HG02870 (cell line): ENCODE measurements at regions not wholly inside any gene's neighbourhood (a gene's known extent, or its start where the extent isn't known, plus 50 kb on each side); places are given as distances from the start of the nearest gene placed in this dataset.

Source experiments
- ATAC-seq: cut with Tn5 transposase; IDR thresholded peaks from one replicate; pipeline ENCODE4 v1.9.1; 2021; ENCODE audit warnings: mild to moderate bottlenecking, moderate library complexity; ENCODE audit not compliant: unreplicated experiment

GRCh38 chr12:89257340-89257739 lies 95.0 kb downstream of the DUSP6 start:
- ATAC-seq: no peak

GRCh38 chr12:89256060-89256459 lies 96.2 kb downstream of the DUSP6 start:
- no peak for ATAC-seq

GRCh38 chr12:89253488-89253887 lies 98.8 kb downstream of the DUSP6 start:
- ATAC-seq: no peak

GRCh38 chr12:89252284-89252683 lies 100.0 kb downstream of the DUSP6 start:
- ATAC-seq: no peak

GRCh38 chr12:89251342-89252271 lies 100.7 kb downstream of the DUSP6 start:
- no peak for ATAC-seq

GRCh38 chr12:89250636-89251035 lies 101.7 kb downstream of the DUSP6 start:
- no peak for ATAC-seq

- ATAC-seq: no peak
These were observed 102.1 kb downstream of the DUSP6 start for GRCh38 chr12:89250213-89250612.

GRCh38 chr12:89247967-89248366 lies 104.3 kb downstream of the DUSP6 start:
- ATAC-seq: no peak

GRCh38 chr12:89247541-89247942 lies 104.8 kb downstream of the DUSP6 start:
- no peak for ATAC-seq

- no peak for ATAC-seq
These were observed 107.2 kb downstream of the DUSP6 start for GRCh38 chr12:89245090-89245489.

GRCh38 chr12:89244536-89244935 lies 107.8 kb downstream of the DUSP6 start:
- ATAC-seq: peak; percentile 57

- ATAC-seq: no peak
These were observed 108.5 kb downstream of the DUSP6 start for GRCh38 chr12:89243771-89244170.

GRCh38 chr12:89239534-89239933 lies 112.8 kb downstream of the DUSP6 start:
- no peak for ATAC-seq

GRCh38 chr12:89238593-89238992 lies 113.7 kb downstream of the DUSP6 start:
- no peak for ATAC-seq

GRCh38 chr12:89237763-89238162 lies 114.5 kb downstream of the DUSP6 start:
- no peak for ATAC-seq

GRCh38 chr12:89236748-89237383 lies 115.4 kb downstream of the DUSP6 start:
- no peak for ATAC-seq

- no peak for ATAC-seq
These were observed 116.1 kb downstream of the DUSP6 start for GRCh38 chr12:89236237-89236636.

- no peak for ATAC-seq
These were observed 116.9 kb downstream of the DUSP6 start for GRCh38 chr12:89235189-89235993.

- no peak for ATAC-seq
These were observed 117.8 kb downstream of the DUSP6 start for GRCh38 chr12:89234324-89235114.

GRCh38 chr12:89231686-89232085 lies 120.6 kb downstream of the DUSP6 start:
- ATAC-seq: no peak
